ENCODE measurements at regions not wholly inside any gene's neighbourhood (a gene's known extent, or its start where the extent isn't known, plus 50 kb on each side); places are given as distances from the start of the nearest gene placed in this dataset.

- no peak overlapping the region for H3K27ac ChIP-seq (ENCODE audit: low read depth, low read length)
Measured at GRCh38 chr2:88252646-88253045, 82.5 kb downstream of the THNSL2 start.

GRCh38 chr2:88252111-88252510, 82.0 kb downstream of the THNSL2 start:
- Histone ChIP-seq H3K36me3 (ENCODE audit: low read length) (no peaks in the 10 kb centered on the region), H3K9ac (ENCODE audit: low read length) (no peak overlapping the region), H3F3A (ENCODE audit: insufficient read depth) (no peaks in the 10 kb centered on the region), H3K4me3 (ENCODE audit: insufficient read depth, low read length, poor library complexity, severe bottlenecking) (no peak overlapping the region), H3K9me2 (replicated peaks; ENCODE audit: insufficient read depth, low read length) (no peaks in the 10 kb centered on the region), H3K79me2 (ENCODE audit: insufficient read depth, low read length) (no peaks in the 10 kb centered on the region), H4K20me1 (ENCODE audit: low read depth, low read length) (no peaks in the 10 kb centered on the region), H3K4me2 (ENCODE audit: low read depth, low read length, poor library complexity, severe bottlenecking) (no peak overlapping the region), H3K9me3 (ENCODE audit: insufficient read depth, low read length) (no peaks in the 10 kb centered on the region), H2AFZ (ENCODE audit: low read depth, low read length, severe bottlenecking) (no peak overlapping the region), H3K27ac (ENCODE audit: low read depth, low read length) (no peak overlapping the region), H3K27me3 (ENCODE audit: low read length) (no peaks in the 10 kb centered on the region)
- TF ChIP-seq EZH2phosphoT487 (conservative IDR thresholded peaks at IDR 0.05; ENCODE audit: low read length) = no peak
- TF ChIP-seq, protein P1, sequence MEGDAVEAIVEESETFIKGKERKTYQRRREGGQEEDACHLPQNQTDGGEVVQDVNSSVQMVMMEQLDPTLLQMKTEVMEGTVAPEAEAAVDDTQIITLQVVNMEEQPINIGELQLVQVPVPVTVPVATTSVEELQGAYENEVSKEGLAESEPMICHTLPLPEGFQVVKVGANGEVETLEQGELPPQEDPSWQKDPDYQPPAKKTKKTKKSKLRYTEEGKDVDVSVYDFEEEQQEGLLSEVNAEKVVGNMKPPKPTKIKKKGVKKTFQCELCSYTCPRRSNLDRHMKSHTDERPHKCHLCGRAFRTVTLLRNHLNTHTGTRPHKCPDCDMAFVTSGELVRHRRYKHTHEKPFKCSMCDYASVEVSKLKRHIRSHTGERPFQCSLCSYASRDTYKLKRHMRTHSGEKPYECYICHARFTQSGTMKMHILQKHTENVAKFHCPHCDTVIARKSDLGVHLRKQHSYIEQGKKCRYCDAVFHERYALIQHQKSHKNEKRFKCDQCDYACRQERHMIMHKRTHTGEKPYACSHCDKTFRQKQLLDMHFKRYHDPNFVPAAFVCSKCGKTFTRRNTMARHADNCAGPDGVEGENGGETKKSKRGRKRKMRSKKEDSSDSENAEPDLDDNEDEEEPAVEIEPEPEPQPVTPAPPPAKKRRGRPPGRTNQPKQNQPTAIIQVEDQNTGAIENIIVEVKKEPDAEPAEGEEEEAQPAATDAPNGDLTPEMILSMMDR (IDR thresholded peaks at IDR 0.05; ENCODE audit: insufficient read depth, low read length, poor library complexity, severe bottlenecking) = no peak

More at GRCh38 chr2:88252646-88253045, 82.5 kb downstream of the THNSL2 start:
- H3F3A ChIP-seq (ENCODE audit: insufficient read depth) = no peaks in the 10 kb centered on the region
- H3K79me2 ChIP-seq (ENCODE audit: insufficient read depth, low read length) = no peaks in the 10 kb centered on the region
- no peaks in the 10 kb centered on the region for H3K9me3 ChIP-seq (ENCODE audit: insufficient read depth, low read length)
- H3K4me3 ChIP-seq (ENCODE audit: insufficient read depth, low read length, poor library complexity, severe bottlenecking) = no peak overlapping the region
- no peak for TF ChIP-seq EZH2phosphoT487 (conservative IDR thresholded peaks at IDR 0.05; ENCODE audit: low read length)
- TF ChIP-seq, protein P1 (IDR thresholded peaks at IDR 0.05; ENCODE audit: insufficient read depth, low read length, poor library complexity, severe bottlenecking) = no peak
- no peaks in the 10 kb centered on the region for H3K36me3 ChIP-seq (ENCODE audit: low read length)
- no peak overlapping the region for H3K4me2 ChIP-seq (ENCODE audit: low read depth, low read length, poor library complexity, severe bottlenecking)
- H3K9ac ChIP-seq (ENCODE audit: low read length) = no peak overlapping the region
- H3K9me2 ChIP-seq (replicated peaks; ENCODE audit: insufficient read depth, low read length) = no peaks in the 10 kb centered on the region
- H3K27me3 ChIP-seq (ENCODE audit: low read length) = no peaks in the 10 kb centered on the region
- H4K20me1 ChIP-seq (ENCODE audit: low read depth, low read length) = no peaks in the 10 kb centered on the region
- H2AFZ ChIP-seq (ENCODE audit: low read depth, low read length, severe bottlenecking) = no peak overlapping the region

GRCh38 chr2:88250404-88250803, 80.3 kb downstream of the THNSL2 start:
- H3K36me3 ChIP-seq (ENCODE audit: low read length) = no peaks in the 10 kb centered on the region
- H3K9me3 ChIP-seq (ENCODE audit: insufficient read depth, low read length) = no peaks in the 10 kb centered on the region
- no peak for TF ChIP-seq EZH2phosphoT487 (conservative IDR thresholded peaks at IDR 0.05; ENCODE audit: low read length)
- TF ChIP-seq, protein P1 (IDR thresholded peaks at IDR 0.05; ENCODE audit: insufficient read depth, low read length, poor library complexity, severe bottlenecking) = no peak
- H3K9me2 ChIP-seq (replicated peaks; ENCODE audit: insufficient read depth, low read length) = no peaks in the 10 kb centered on the region
- no peaks in the 10 kb centered on the region for H4K20me1 ChIP-seq (ENCODE audit: low read depth, low read length)
- no peaks in the 10 kb centered on the region for H3K79me2 ChIP-seq (ENCODE audit: insufficient read depth, low read length)
- H2AFZ ChIP-seq (ENCODE audit: low read depth, low read length, severe bottlenecking) = no peak overlapping the region
- H3F3A ChIP-seq (ENCODE audit: insufficient read depth) = no peaks in the 10 kb centered on the region
- no peaks in the 10 kb centered on the region for H3K27me3 ChIP-seq (ENCODE audit: low read length)
- no peak overlapping the region for H3K9ac ChIP-seq (ENCODE audit: low read length)
- no peak overlapping the region for H3K4me3 ChIP-seq (ENCODE audit: insufficient read depth, low read length, poor library complexity, severe bottlenecking)
- no peak overlapping the region for H3K27ac ChIP-seq (ENCODE audit: low read depth, low read length)
- no peak overlapping the region for H3K4me2 ChIP-seq (ENCODE audit: low read depth, low read length, poor library complexity, severe bottlenecking)

All from SU-DHL-6 (cell line).